ENCODE measurements at regions not wholly inside any gene's neighbourhood (a gene's known extent, or its start where the extent isn't known, plus 50 kb on each side); places are given as distances from the start of the nearest gene placed in this dataset.
A peak's percentile ranks its signal among the peaks of the same experiment; 100 is the strongest.

- no peak overlapping the region for H3K4me2 ChIP-seq (ENCODE audit: insufficient read depth, low read length)
- CTCF ChIA-PET (ENCODE audit: low intra/inter-chr PET ratio) = no interaction called here
- H3K4me1 ChIP-seq (replicated peaks in 1 of 2; ENCODE audit: control insufficient read depth in 2 of 2, insufficient read depth in 2 of 2, low read length in 2 of 2) = 0 out of 5 replicates have a peak, but pooled peaks cover 0 to 3% of the 10 kb centered on the region in 2 experiments
- in situ Hi-C loops (cut with MboI) (no loop called here), intact Hi-C loops (cut with micrococcal nuclease) (no loop called here)
- H4K20me1 ChIP-seq (replicated peaks; ENCODE audit: control insufficient read depth, insufficient read depth, low read length) = no peaks in the 10 kb centered on the region
- no peak overlapping the region for H3K9ac ChIP-seq (ENCODE audit: insufficient read depth in 1 of 2, low read depth in 2 of 2, low read length in 2 of 2)
- H3K4me3 ChIP-seq = no peak overlapping the region
- H3K9me3 ChIP-seq (replicated peaks; ENCODE audit: control insufficient read depth, insufficient read depth, low read depth, low read length) = 0 out of 2 replicates have a peak, but pooled peaks cover 2% of the 10 kb centered on the region
- no peak overlapping the region for H2AFZ ChIP-seq (ENCODE audit: low read depth, low read length)
- TF ChIP-seq ZNF316 (IDR thresholded peaks at IDR 0.05) (no peak), ZKSCAN8 (CRISPR knock-in tag; IDR thresholded peaks at IDR 0.05) (peak; percentile 4; the same call in 1 of the 2 replicates)
- FAIRE-seq (no peak), ATAC-seq (peak; percentile 27; the same call in 1 of the 3 replicates), DNase-seq (ENCODE audit: extremely low read depth in 1 of 4, low spot score in 3 of 4) (no peak)
- no TSS peak for BruUV-seq (replicated peaks)
- under 1% methylated on average over 22 of the region's 22 CpGs for whole genome bisulfite sequencing (ENCODE audit: insufficient coverage, low coverage, missing lambda C conversion rate)
- POLR2A ChIA-PET = interaction anchor here (0.6 to 0.9 kb wide), 3 partner anchors 30 to 1179 kb away, joined by 3 read pairs; no protein-coding TSS in a partner anchor
- H3K27ac ChIP-seq (ENCODE audit: extremely low read depth, low read depth, low read length) = no peak overlapping the region
- peaks cover 50 to 76% of the 10 kb centered on the region in 2 experiments for H3K27me3 ChIP-seq (ENCODE audit: control insufficient read depth in 2 of 2, insufficient read depth in 2 of 2, low read length in 2 of 2)
- no peaks in the 10 kb centered on the region for H3K9me1 ChIP-seq (ENCODE audit: control insufficient read depth, insufficient read depth, low read length)
- no peaks in the 10 kb centered on the region for H3K79me2 ChIP-seq (ENCODE audit: control insufficient read depth, insufficient read depth, low read length)
- H3K36me3 ChIP-seq (ENCODE audit: control insufficient read depth, insufficient read depth, low read length) = no peaks in the 10 kb centered on the region
Observed at GRCh38 chr12:124217508-124218242, 77.2 kb upstream of the RFLNA start.

- no peaks in the 10 kb centered on the region for H3K9me1 ChIP-seq (ENCODE audit: control insufficient read depth, insufficient read depth, low read length)
- 0 out of 5 replicates have a peak, but pooled peaks cover 0 to 3% of the 10 kb centered on the region in 2 experiments for H3K4me1 ChIP-seq (replicated peaks in 1 of 2; ENCODE audit: control insufficient read depth in 2 of 2, insufficient read depth in 2 of 2, low read length in 2 of 2)
- POLR2A ChIA-PET = interaction anchor here (0.6 to 0.9 kb wide), 2 partner anchors 30 to 1179 kb away, joined by 3 read pairs; no protein-coding TSS in a partner anchor
- no peaks in the 10 kb centered on the region for H4K20me1 ChIP-seq (replicated peaks; ENCODE audit: control insufficient read depth, insufficient read depth, low read length)
- intact Hi-C loops (cut with micrococcal nuclease) = no loop called here
- FAIRE-seq (no peak), DNase-seq (ENCODE audit: extremely low read depth in 1 of 4, low spot score in 3 of 4) (no peak), ATAC-seq (no peak)
- no peaks in the 10 kb centered on the region for H3K36me3 ChIP-seq (ENCODE audit: control insufficient read depth, insufficient read depth, low read length)
- H3K27me3 ChIP-seq (ENCODE audit: control insufficient read depth in 2 of 2, insufficient read depth in 2 of 2, low read length in 2 of 2) = peaks cover 54 to 78% of the 10 kb centered on the region in 2 experiments
- WGBS (ENCODE audit: insufficient coverage, low coverage, missing lambda C conversion rate) = 7% methylated on average over 1 of the region's 1 CpG
- no peaks in the 10 kb centered on the region for H3K79me2 ChIP-seq (ENCODE audit: control insufficient read depth, insufficient read depth, low read length)
- H3K9ac ChIP-seq (ENCODE audit: insufficient read depth in 1 of 2, low read depth in 2 of 2, low read length in 2 of 2) = no peak overlapping the region
- CTCF ChIA-PET (ENCODE audit: low intra/inter-chr PET ratio) = no interaction called here
- no TSS peak for BruUV-seq (replicated peaks)
- TF ChIP-seq TRIM28 (IDR thresholded peaks at IDR 0.05) = no peak
- H2AFZ ChIP-seq (ENCODE audit: low read depth, low read length) = no peak overlapping the region
- 0 out of 2 replicates have a peak, but pooled peaks cover 2% of the 10 kb centered on the region for H3K9me3 ChIP-seq (replicated peaks; ENCODE audit: control insufficient read depth, insufficient read depth, low read depth, low read length)
- no peak overlapping the region for H3K27ac ChIP-seq (ENCODE audit: extremely low read depth, low read depth, low read length)
- in situ Hi-C loops (cut with MboI) = no loop called here
- H3K4me3 ChIP-seq = no peak overlapping the region
- H3K4me2 ChIP-seq (ENCODE audit: insufficient read depth, low read length) = no peak overlapping the region
Observed at GRCh38 chr12:124218243-124218560, 76.7 kb upstream of the RFLNA start.
